Endothelial cell of umbilical vein (primary cell): ENCODE measurements at regions not wholly inside any gene's neighbourhood (a gene's known extent, or its start where the extent isn't known, plus 50 kb on each side); places are given as distances from the start of the nearest gene placed in this dataset.

ENCODE experiments used
- EZH2 ChIP-seq: IDR thresholded peaks from 2 replicates; pipeline ENCODE4 v1.6.1; 2012; ENCODE audit warnings: borderline replicate concordance, low read depth, mild to moderate bottlenecking, moderate library complexity, low read length, inconsistent platforms; ENCODE audit not compliant: severe bottlenecking
- FOS ChIP-seq: IDR thresholded peaks from 2 replicates; pipeline ENCODE4 v1.6.1; 2011; ENCODE audit warnings: mild to moderate bottlenecking, low read length, moderate library complexity, borderline replicate concordance; ENCODE audit not compliant: insufficient read depth
- JUN ChIP-seq: IDR thresholded peaks from 2 replicates; pipeline ENCODE4 v1.6.1; 2011; ENCODE audit warnings: borderline replicate concordance, low read depth; ENCODE audit not compliant: insufficient read length, insufficient read depth
- POLR2A ChIP-seq: IDR thresholded peaks from 2 replicates; pipeline ENCODE4 v1.6.1; 2012; ENCODE audit warnings: low read depth, mild to moderate bottlenecking, control low read depth, low read length
- POLR2AphosphoS5 ChIP-seq: IDR thresholded peaks from 2 replicates; pipeline ENCODE4 v1.6.1; 2012; ENCODE audit warnings: low read depth, mild to moderate bottlenecking, control low read depth, low read length, moderate library complexity; ENCODE audit not compliant: insufficient read depth
- TF ChIP-seq, protein P1 (sequence below), 2 donors: IDR thresholded peaks; 1 replicate in 1 of 2; 2 replicates in 1 of 2; pipeline ENCODE4 v1.5.1; 2011; ENCODE audit warnings: low read length in 2 of 2, mild to moderate bottlenecking in 2 of 2, moderate library complexity in 2 of 2, control low read depth in 1 of 2, inconsistent platforms in 1 of 2, low read depth in 1 of 2; ENCODE audit not compliant: insufficient read depth in 1 of 2; ENCODE audit errors: extremely low read depth in 1 of 2
- TF ChIP-seq, protein P2 (sequence below): IDR thresholded peaks from 2 replicates; pipeline ENCODE4 v1.6.1; 2011; ENCODE audit not compliant: insufficient read depth, insufficient read length

DNA sequence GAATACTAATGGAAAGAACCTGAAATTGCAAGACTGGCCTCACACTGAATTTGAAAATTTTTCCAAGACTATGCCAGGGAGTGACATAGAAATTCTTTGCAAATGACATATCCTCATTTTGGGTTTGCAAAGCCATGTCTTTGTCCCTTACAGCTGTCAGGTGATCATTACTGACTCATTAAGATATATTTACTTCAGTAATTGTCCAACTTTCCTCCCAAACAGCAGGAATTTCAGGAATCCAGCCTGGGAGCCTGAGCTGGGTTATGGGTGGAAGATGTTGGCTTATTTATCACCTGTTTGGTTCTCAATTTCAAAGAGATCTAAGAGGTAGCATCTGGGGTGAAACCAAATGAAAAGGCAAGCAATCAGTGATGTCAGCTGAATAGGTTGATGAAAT, 111.6 kb upstream of the ACP3 start:
- no peak for TF ChIP-seq EZH2
- no peak for TF ChIP-seq POLR2A
- TF ChIP-seq, protein P1, sequence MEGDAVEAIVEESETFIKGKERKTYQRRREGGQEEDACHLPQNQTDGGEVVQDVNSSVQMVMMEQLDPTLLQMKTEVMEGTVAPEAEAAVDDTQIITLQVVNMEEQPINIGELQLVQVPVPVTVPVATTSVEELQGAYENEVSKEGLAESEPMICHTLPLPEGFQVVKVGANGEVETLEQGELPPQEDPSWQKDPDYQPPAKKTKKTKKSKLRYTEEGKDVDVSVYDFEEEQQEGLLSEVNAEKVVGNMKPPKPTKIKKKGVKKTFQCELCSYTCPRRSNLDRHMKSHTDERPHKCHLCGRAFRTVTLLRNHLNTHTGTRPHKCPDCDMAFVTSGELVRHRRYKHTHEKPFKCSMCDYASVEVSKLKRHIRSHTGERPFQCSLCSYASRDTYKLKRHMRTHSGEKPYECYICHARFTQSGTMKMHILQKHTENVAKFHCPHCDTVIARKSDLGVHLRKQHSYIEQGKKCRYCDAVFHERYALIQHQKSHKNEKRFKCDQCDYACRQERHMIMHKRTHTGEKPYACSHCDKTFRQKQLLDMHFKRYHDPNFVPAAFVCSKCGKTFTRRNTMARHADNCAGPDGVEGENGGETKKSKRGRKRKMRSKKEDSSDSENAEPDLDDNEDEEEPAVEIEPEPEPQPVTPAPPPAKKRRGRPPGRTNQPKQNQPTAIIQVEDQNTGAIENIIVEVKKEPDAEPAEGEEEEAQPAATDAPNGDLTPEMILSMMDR (IDR thresholded peaks at IDR 0.05; ENCODE audit: extremely low read depth in 1 of 2, insufficient read depth in 1 of 2, low read depth in 1 of 2, low read length in 2 of 2) = no peak
- TF ChIP-seq JUN = no peak
- no peak for TF ChIP-seq POLR2AphosphoS5
- no peak for TF ChIP-seq FOS
- TF ChIP-seq, protein P2, sequence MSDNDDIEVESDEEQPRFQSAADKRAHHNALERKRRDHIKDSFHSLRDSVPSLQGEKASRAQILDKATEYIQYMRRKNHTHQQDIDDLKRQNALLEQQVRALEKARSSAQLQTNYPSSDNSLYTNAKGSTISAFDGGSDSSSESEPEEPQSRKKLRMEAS = no peak
